Mesendoderm (in vitro differentiated cells): ENCODE measurements at regions not wholly inside any gene's neighbourhood (a gene's known extent, or its start where the extent isn't known, plus 50 kb on each side); places are given as distances from the start of the nearest gene placed in this dataset.

Experiments
- DNase-seq: peaks from one replicate; pipeline ENCODE4 v3.0.0; 2013
- H2AK5ac ChIP-seq: 2 replicates; pipeline ENCODE4 v1.6.1; 2013; ENCODE audit warnings: low read length, inconsistent platforms
- H2BK120ac ChIP-seq: 2 replicates; pipeline ENCODE4 v1.6.1; 2013; ENCODE audit warnings: low read depth, mild to moderate bottlenecking, low read length, moderate library complexity, mixed read lengths
- H2BK15ac ChIP-seq: replicated peaks from 2 replicates; pipeline ENCODE4 v1.6.1; 2013; ENCODE audit warnings: low read depth, mild to moderate bottlenecking, moderate library complexity
- H2BK5ac ChIP-seq: 2 replicates; pipeline ENCODE4 v1.6.1; 2013; ENCODE audit warnings: low read length, inconsistent platforms
- H3K18ac ChIP-seq: 2 replicates; pipeline ENCODE4 v1.6.1; 2013; ENCODE audit warnings: mild to moderate bottlenecking, low read length, mixed read lengths
- H3K23ac ChIP-seq: one replicate; pipeline ENCODE4 v1.6.1; 2013; ENCODE audit warnings: low read length
- H3K27ac ChIP-seq: 2 replicates; pipeline ENCODE4 v1.5.1; 2013; ENCODE audit warnings: low read depth, mild to moderate bottlenecking, inconsistent platforms, low read length, moderate library complexity
- H3K27me3 ChIP-seq: 2 replicates; pipeline ENCODE4 v1.6.1; 2013; ENCODE audit warnings: low read length, control low read depth, mild to moderate bottlenecking, inconsistent platforms; ENCODE audit not compliant: insufficient read depth, poor library complexity
- H3K36me3 ChIP-seq: 2 replicates; pipeline ENCODE4 v1.6.1; 2013; ENCODE audit warnings: low read length, inconsistent platforms; ENCODE audit not compliant: control insufficient read depth, insufficient read depth
- H3K4ac ChIP-seq: one replicate; pipeline ENCODE4 v1.6.1; 2013; ENCODE audit warnings: low read depth, mild to moderate bottlenecking, low read length, moderate library complexity
- H3K4me1 ChIP-seq: 2 replicates; pipeline ENCODE4 v1.6.1; 2013; ENCODE audit warnings: low read depth, low read length, inconsistent platforms; ENCODE audit not compliant: control insufficient read depth
- H3K4me2 ChIP-seq: 2 replicates; pipeline ENCODE4 v1.6.1; 2013; ENCODE audit warnings: low read length
- H3K4me3 ChIP-seq: 2 replicates; pipeline ENCODE4 v1.5.1; 2013; ENCODE audit warnings: mild to moderate bottlenecking, low read length
- H3K56ac ChIP-seq: one replicate; pipeline ENCODE4 v1.6.1; 2013; ENCODE audit warnings: low read length
- H3K79me1 ChIP-seq: 2 replicates; pipeline ENCODE4 v1.6.1; 2013; ENCODE audit warnings: low read length, inconsistent platforms
- H3K79me2 ChIP-seq: 2 replicates; pipeline ENCODE4 v1.6.1; 2013; ENCODE audit warnings: mild to moderate bottlenecking, low read length; ENCODE audit not compliant: control insufficient read depth, insufficient read depth
- H3K9ac ChIP-seq: 2 replicates; pipeline ENCODE4 v1.6.1; 2013; ENCODE audit warnings: low read length, inconsistent platforms
- H4K5ac ChIP-seq: one replicate; pipeline ENCODE4 v1.6.1; 2013; ENCODE audit warnings: low read length
- H4K8ac ChIP-seq: one replicate; pipeline ENCODE4 v1.6.1; 2013; ENCODE audit warnings: low read depth, mild to moderate bottlenecking, control low read depth, low read length, moderate library complexity
- WGBS: extraction: QIAGEN DNeasy Blood & Tissue Kit; methylation state at CpG from one replicate; pipeline ENCODE4 v1.1.7; 2013; ENCODE audit warnings: low lambda C conversion rate, missing lambda C conversion rate; ENCODE audit not compliant: insufficient coverage; ENCODE audit errors: extremely low coverage; 5-methylcytosine and 5-hydroxymethylcytosine counted together

- Histone ChIP-seq H3K4me2 (no peak overlapping the region), H2BK5ac (no peak overlapping the region), H3K56ac (no peak overlapping the region), H2BK15ac (no peak overlapping the region), H2AK5ac (no peak overlapping the region), H3K23ac (no peak overlapping the region), H3K27ac (no peak overlapping the region), H2BK120ac (no peak overlapping the region), H4K5ac (no peak overlapping the region), H3K79me2 (no peaks in the 10 kb centered on the region), H3K9ac (no peak overlapping the region), H3K18ac (no peak overlapping the region), H4K8ac (no peak overlapping the region), H3K79me1 (no peaks in the 10 kb centered on the region), H3K27me3 (no peaks in the 10 kb centered on the region), H3K4ac (no peak overlapping the region), H3K4me1 (no peaks in the 10 kb centered on the region), H3K4me3 (no peak overlapping the region), H3K36me3 (no peaks in the 10 kb centered on the region)
- 100% methylated on average over 1 of the region's 2 CpGs for WGBS
- DNase-seq: no peak
Observed at GRCh38 chr3:110307065-110307809, 764.4 kb upstream of the NECTIN3 start.

GRCh38 chr3:110311541-110311940 lies 760.1 kb upstream of the NECTIN3 start:
- no peak overlapping the region for H3K27ac ChIP-seq
- no peak overlapping the region for H3K23ac ChIP-seq
- no peak overlapping the region for H3K9ac ChIP-seq
- no peak overlapping the region for H3K18ac ChIP-seq
- no peaks in the 10 kb centered on the region for H3K4me1 ChIP-seq
- H3K4me2 ChIP-seq: no peak overlapping the region
- H2BK15ac ChIP-seq: no peak overlapping the region
- H3K4ac ChIP-seq: no peak overlapping the region
- H2AK5ac ChIP-seq: no peak overlapping the region
- H3K36me3 ChIP-seq: no peaks in the 10 kb centered on the region
- H4K8ac ChIP-seq: no peak overlapping the region
- no peak overlapping the region for H2BK5ac ChIP-seq
- no peak overlapping the region for H4K5ac ChIP-seq
- no peaks in the 10 kb centered on the region for H3K27me3 ChIP-seq
- H3K79me1 ChIP-seq: no peaks in the 10 kb centered on the region
- H3K4me3 ChIP-seq: no peak overlapping the region
- no peak overlapping the region for H3K56ac ChIP-seq
- no peaks in the 10 kb centered on the region for H3K79me2 ChIP-seq
- DNase-seq: no peak
- no peak overlapping the region for H2BK120ac ChIP-seq

GRCh38 chr3:110314512-110315114 lies 757.0 kb upstream of the NECTIN3 start:
- Histone ChIP-seq H3K36me3 (no peaks in the 10 kb centered on the region), H3K4ac (no peak overlapping the region), H3K79me1 (no peaks in the 10 kb centered on the region), H2BK120ac (no peak overlapping the region), H3K79me2 (no peaks in the 10 kb centered on the region), H2BK5ac (no peak overlapping the region), H3K27ac (no peak overlapping the region), H3K18ac (no peak overlapping the region), H2AK5ac (no peak overlapping the region), H3K9ac (no peak overlapping the region), H3K4me1 (no peaks in the 10 kb centered on the region), H3K4me2 (no peak overlapping the region), H4K5ac (no peak overlapping the region), H4K8ac (no peak overlapping the region), H2BK15ac (no peak overlapping the region), H3K27me3 (no peaks in the 10 kb centered on the region), H3K56ac (no peak overlapping the region), H3K23ac (no peak overlapping the region), H3K4me3 (no peak overlapping the region)
- peak; percentile 82 for DNase-seq
- no CpG with 5 or more reads among the region's 7 CpGs for WGBS

GRCh38 chr3:110318108-110318507 lies 753.5 kb upstream of the NECTIN3 start:
- no peaks in the 10 kb centered on the region for H3K4me1 ChIP-seq
- H2AK5ac ChIP-seq: no peak overlapping the region
- no peak for DNase-seq
- H2BK15ac ChIP-seq: no peak overlapping the region
- no peak overlapping the region for H2BK120ac ChIP-seq
- H2BK5ac ChIP-seq: no peak overlapping the region
- H3K79me2 ChIP-seq: no peaks in the 10 kb centered on the region
- H3K36me3 ChIP-seq: no peaks in the 10 kb centered on the region
- no peak overlapping the region for H3K4me2 ChIP-seq
- H3K27ac ChIP-seq: no peak overlapping the region
- H3K27me3 ChIP-seq: no peaks in the 10 kb centered on the region
- no peak overlapping the region for H3K9ac ChIP-seq
- H4K5ac ChIP-seq: no peak overlapping the region
- H3K79me1 ChIP-seq: no peaks in the 10 kb centered on the region
- no peak overlapping the region for H3K56ac ChIP-seq
- H3K18ac ChIP-seq: no peak overlapping the region
- no peak overlapping the region for H3K4ac ChIP-seq
- H3K4me3 ChIP-seq: no peak overlapping the region
- no peak overlapping the region for H3K23ac ChIP-seq
- no CpG with 5 or more reads among the region's 1 CpG for WGBS
- no peak overlapping the region for H4K8ac ChIP-seq

GRCh38 chr3:110323349-110323748 lies 748.3 kb upstream of the NECTIN3 start:
- Histone ChIP-seq H2BK120ac (no peak overlapping the region), H2BK15ac (peak overlapping the region; percentile 36), H3K9ac (no peak overlapping the region), H3K27me3 (no peaks in the 10 kb centered on the region), H3K79me2 (no peaks in the 10 kb centered on the region), H3K36me3 (no peaks in the 10 kb centered on the region), H3K27ac (no peak overlapping the region), H3K23ac (no peak overlapping the region), H4K5ac (no peak overlapping the region), H2AK5ac (no peak overlapping the region), H4K8ac (no peak overlapping the region), H3K79me1 (no peaks in the 10 kb centered on the region), H3K4me1 (no peaks in the 10 kb centered on the region), H3K4ac (no peak overlapping the region), H2BK5ac (no peak overlapping the region), H3K4me2 (no peak overlapping the region), H3K56ac (no peak overlapping the region), H3K18ac (no peak overlapping the region), H3K4me3 (no peak overlapping the region)
- DNase-seq: no peak
- WGBS: no CpG with 5 or more reads among the region's 1 CpG
